GM18907 (cell line): ENCODE measurements at regions not wholly inside any gene's neighbourhood (a gene's known extent, or its start where the extent isn't known, plus 50 kb on each side); places are given as distances from the start of the nearest gene placed in this dataset.
A peak's percentile ranks its signal among the peaks of the same experiment; 100 is the strongest.
"Not testable (repeated sequence)": the region's sequence is repeated elsewhere in the genome, so short reads cannot be mapped to it uniquely, and the experiment has no call there.

Experiments
- ATAC-seq: cut with Tn5 transposase; IDR thresholded peaks from one replicate; pipeline ENCODE4 v1.9.1; 2021; ENCODE audit warnings: mild to moderate bottlenecking, moderate library complexity; ENCODE audit not compliant: unreplicated experiment

- ATAC-seq: no peak
Observed at GRCh38 chr2:61774351-61774750, 79.5 kb downstream of the FAM161A start.

- no peak for ATAC-seq
Observed at GRCh38 chr2:61771904-61772845, 81.7 kb downstream of the FAM161A start.

GRCh38 chr2:61770746-61771145, 83.1 kb downstream of the FAM161A start:
- ATAC-seq: no peak

GRCh38 chr2:61770298-61770697, 83.6 kb downstream of the FAM161A start:
- no peak for ATAC-seq

GRCh38 chr2:61769093-61769675, 84.7 kb downstream of the FAM161A start:
- ATAC-seq: no peak

- ATAC-seq: peak; percentile 98
Observed at GRCh38 chr2:61764035-61764800, 89.6 kb downstream of the FAM161A start.

- ATAC-seq: peak; percentile 24
Observed at GRCh38 chr2:61763605-61764034, 90.2 kb downstream of the FAM161A start.

GRCh38 chr2:61762292-61762691, 91.6 kb downstream of the FAM161A start:
- no peak for ATAC-seq

- no peak for ATAC-seq
Observed at GRCh38 chr2:61759718-61760117, 94.1 kb downstream of the FAM161A start.

- ATAC-seq: no peak
Observed at GRCh38 chr2:61759005-61759404, 94.9 kb downstream of the FAM161A start.

GRCh38 chr2:61758159-61758558, 95.7 kb downstream of the FAM161A start:
- no peak for ATAC-seq

- no peak for ATAC-seq
Observed at GRCh38 chr2:61753512-61753911, 100.3 kb downstream of the FAM161A start.

- no peak for ATAC-seq
Observed at GRCh38 chr2:61750624-61751023, 103.2 kb downstream of the FAM161A start.

- ATAC-seq: no peak
Observed at GRCh38 chr2:61742955-61743354, 110.9 kb downstream of the FAM161A start.

- no peak for ATAC-seq
Observed at GRCh38 chr2:61737841-61738240, 116.0 kb downstream of the FAM161A start.

GRCh38 chr2:61736953-61737352, 116.9 kb downstream of the FAM161A start:
- no peak for ATAC-seq

GRCh38 chr2:61733563-61733962, 120.3 kb downstream of the FAM161A start:
- ATAC-seq: no peak

GRCh38 chr2:61732787-61733186, 121.1 kb downstream of the FAM161A start:
- ATAC-seq: no peak

- ATAC-seq: no peak
Observed at GRCh38 chr2:61727746-61728145, 126.1 kb downstream of the FAM161A start.

- no peak for ATAC-seq
Observed at GRCh38 chr2:61726456-61727209, 127.2 kb downstream of the FAM161A start.

- not testable (repeated sequence) for ATAC-seq
Observed at GRCh38 chr2:61723364-61723763, 130.5 kb downstream of the FAM161A start.
